Panc1 (cell line): ENCODE measurements at regions not wholly inside any gene's neighbourhood (a gene's known extent, or its start where the extent isn't known, plus 50 kb on each side); places are given as distances from the start of the nearest gene placed in this dataset.

Source experiments
- ATAC-seq: fragments of 200-7000 bp; cut with Tn5 transposase; 2 replicates; pipeline ENCODE4 v1.9.1; 2020; ENCODE audit warnings: mild to moderate bottlenecking, moderate library complexity
- BruUV-seq: library from RNA; stranded (reverse); fragments of 400-500 nt; replicated peaks from 2 replicates; lab custom pipeline; 2021; lab: Mats Ljungman, UMichigan
- CTCF ChIA-PET: fragments of 300-600 bp; sonication (Branson Sonifier 250); formaldehyde crosslinking; loops from one replicate; lab custom pipeline; 2022; ENCODE audit warnings: antibody characterized with exemption; lab: Charles Lee
- POLR2A ChIA-PET: fragments of 300-600 bp; sonication (Branson Sonifier 250); formaldehyde crosslinking; loops from one replicate; lab custom pipeline; 2022; ENCODE audit warnings: antibody characterized with exemption; lab: Charles Lee
- DNase-seq: peaks from one replicate; pipeline ENCODE4 v3.0.0-alpha.2; 2010; ENCODE audit warnings: low read depth, low spot score
- H3K27ac ChIP-seq: 2 replicates; pipeline ENCODE4 v1.5.1; 2011; ENCODE audit warnings: mild to moderate bottlenecking, low read length, inconsistent platforms
- H3K27me3 ChIP-seq: fragments of 200-500 bp; sonication (Bioruptor generic); 2 replicates; pipeline ENCODE4 v1.6.0; 2014; ENCODE audit warnings: low read length, inconsistent platforms; ENCODE audit not compliant: control insufficient read depth, insufficient read depth
- H3K36me3 ChIP-seq: fragments of 200-500 bp; sonication (Bioruptor generic); 2 replicates; pipeline ENCODE4 v1.5.1; 2014; ENCODE audit warnings: inconsistent platforms, mild to moderate bottlenecking, low read length, moderate library complexity; ENCODE audit not compliant: control insufficient read depth, insufficient read depth
- H3K4me1 ChIP-seq: 2 replicates; pipeline ENCODE4 v1.5.1; 2011; ENCODE audit warnings: inconsistent platforms, mild to moderate bottlenecking, low read length, moderate library complexity; ENCODE audit not compliant: control insufficient read depth, insufficient read depth
- H3K4me3 ChIP-seq, 2 experiments: 2 replicates each; pipeline ENCODE4 v1.5.1; 2011 to 2012; ENCODE audit warnings: low read depth in 2 of 2, low read length in 2 of 2, mild to moderate bottlenecking in 2 of 2, inconsistent platforms in 1 of 2, moderate library complexity in 1 of 2
- H3K9me3 ChIP-seq: fragments of 200-500 bp; sonication (Bioruptor generic); 2 replicates; pipeline ENCODE4 v1.5.1; 2014; ENCODE audit warnings: low read depth, mild to moderate bottlenecking, inconsistent platforms, low read length, moderate library complexity; ENCODE audit not compliant: control insufficient read depth, insufficient read depth
- CTCF ChIP-seq: fragments of 450-650 bp; IDR thresholded peaks from 2 replicates; pipeline ENCODE4 v1.5.1; 2017; ENCODE audit warnings: mild to moderate bottlenecking
- POLR2AphosphoS5 ChIP-seq: IDR thresholded peaks from 2 replicates; pipeline ENCODE4 v1.6.1; 2012; ENCODE audit warnings: mild to moderate bottlenecking, low read depth, low read length, moderate library complexity
- REST ChIP-seq, 2 experiments: IDR thresholded peaks; 2 replicates each; pipeline ENCODE4 v1.6.1; 2011 to 2012; ENCODE audit warnings: low read depth in 2 of 2, control low read depth in 1 of 2, low read length in 1 of 2, mild to moderate bottlenecking in 1 of 2, moderate library complexity in 1 of 2; ENCODE audit not compliant: insufficient read depth in 1 of 2
- SIN3A ChIP-seq: IDR thresholded peaks from 2 replicates; pipeline ENCODE4 v1.6.1; 2012; ENCODE audit warnings: low read depth, mild to moderate bottlenecking, low read length, moderate library complexity, borderline replicate concordance; ENCODE audit not compliant: insufficient read depth
- TCF7L2 ChIP-seq: IDR thresholded peaks from 2 replicates; pipeline ENCODE4 v1.6.1; 2011; ENCODE audit warnings: mild to moderate bottlenecking, low read depth, low read length, inconsistent platforms
- in situ Hi-C: cut with HindIII; loops from 2 replicates; pipeline ENCODE4 v1.10.0; 2016; ENCODE audit warnings: low sequenced_read_pairs, low pct_unique_long_range_greater_than_20kb
- intact Hi-C: fragments of 100-400 bp; cut with micrococcal nuclease; formaldehyde crosslinking; loops from one replicate; pipeline ENCODE4 v1.10.0; 2022; ENCODE audit not compliant: unreplicated experiment

DNA sequence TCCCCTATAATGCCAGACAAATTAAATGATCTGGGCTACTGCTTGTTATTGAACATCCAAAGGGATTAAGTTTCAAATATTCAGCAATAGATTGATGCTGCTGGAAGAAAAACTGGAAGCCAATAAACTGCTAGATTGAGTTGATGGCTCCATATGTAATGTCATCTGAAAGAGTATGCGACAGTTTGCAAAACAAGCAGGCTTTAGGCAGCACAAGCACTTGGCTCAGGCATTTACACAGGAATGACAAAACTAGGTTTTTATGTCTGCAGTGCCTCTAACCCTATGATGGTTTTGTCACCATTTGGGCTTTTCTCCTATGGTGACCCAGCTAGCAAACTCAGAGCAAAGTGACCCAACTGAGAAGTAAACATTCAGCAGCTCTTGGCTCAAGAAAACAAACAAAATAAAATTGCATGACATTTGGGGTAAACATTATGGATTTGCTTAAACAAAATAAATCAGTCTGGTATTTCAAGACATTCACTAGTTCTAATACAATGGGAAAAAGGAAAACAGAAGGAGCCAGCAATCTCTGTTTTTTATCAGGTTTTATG, 978.5 kb downstream of the DTWD2 start:
- Histone ChIP-seq H3K4me1 (no peaks in the 10 kb centered on the region), H3K27me3 (no peaks in the 10 kb centered on the region), H3K36me3 (no peaks in the 10 kb centered on the region), H3K4me3 (no peak overlapping the region), H3K27ac (no peak overlapping the region), H3K9me3 (no peaks in the 10 kb centered on the region)
- ChIA-PET CTCF (no interaction called here), POLR2A (no interaction called here)
- BruUV-seq: no TSS peak
- intact Hi-C loops (no loop called here), in situ Hi-C loops (no loop called here)
- DNase-seq: no peak
- no peak for ATAC-seq
- no peak for TF ChIP-seq CTCF
- TF ChIP-seq POLR2AphosphoS5: no peak
- TF ChIP-seq TCF7L2: no peak
- no peak for TF ChIP-seq REST (IDR thresholded peaks at IDR 0.05; ENCODE audit: insufficient read depth in 1 of 2, low read depth in 2 of 2, low read length in 1 of 2)
- TF ChIP-seq SIN3A: no peak

DNA sequence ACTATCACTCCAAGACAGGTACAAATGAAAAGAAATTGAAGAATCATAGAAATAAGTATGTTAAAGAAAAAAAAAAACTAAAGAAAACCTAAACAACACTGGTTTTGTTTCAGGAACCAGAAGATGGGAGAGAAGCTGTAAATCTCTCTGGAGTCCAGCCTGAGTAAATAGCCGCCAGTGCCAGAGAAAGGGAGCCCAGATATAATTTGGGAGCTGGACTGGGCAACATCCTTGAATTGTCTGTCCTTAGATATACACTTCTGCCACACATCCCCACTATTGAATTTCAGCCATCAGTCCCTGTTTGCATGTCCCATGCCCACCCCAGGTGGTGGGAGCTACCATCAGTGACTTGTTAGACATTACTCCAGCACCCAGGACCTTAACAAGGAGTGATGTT, 979.6 kb downstream of the DTWD2 start:
- Histone ChIP-seq H3K27me3 (no peaks in the 10 kb centered on the region), H3K4me3 (no peak overlapping the region), H3K27ac (no peak overlapping the region), H3K9me3 (no peaks in the 10 kb centered on the region), H3K36me3 (no peaks in the 10 kb centered on the region), H3K4me1 (no peaks in the 10 kb centered on the region)
- ChIA-PET CTCF (no interaction called here), POLR2A (no interaction called here)
- ATAC-seq (no peak), DNase-seq (no peak)
- no TSS peak for BruUV-seq
- no peak for TF ChIP-seq CTCF
- TF ChIP-seq POLR2AphosphoS5: no peak
- TF ChIP-seq REST (IDR thresholded peaks at IDR 0.05; ENCODE audit: insufficient read depth in 1 of 2, low read depth in 2 of 2, low read length in 1 of 2): no peak
- TF ChIP-seq SIN3A: no peak
- TF ChIP-seq TCF7L2: no peak
- in situ Hi-C loops: no loop called here
- intact Hi-C loops: no loop called here
